Astrocyte (in vitro differentiated cells and primary cell): ENCODE measurements at regions not wholly inside any gene's neighbourhood (a gene's known extent, or its start where the extent isn't known, plus 50 kb on each side); places are given as distances from the start of the nearest gene placed in this dataset.

Experiments used
- DNase-seq: peaks from one replicate; pipeline ENCODE4 v3.0.0-alpha.2; 2010; ENCODE audit warnings: low read depth
- FAIRE-seq: peaks from 2 replicates; lab custom pipeline; 2011; peaks lifted over from hg19 to GRCh38; lab: Jason Lieb, UNC
- H2AFZ ChIP-seq: 2 replicates; pipeline ENCODE4 v1.6.0; 2012; ENCODE audit warnings: low read depth, low read length, inconsistent platforms
- H3K27ac ChIP-seq: 2 replicates; pipeline ENCODE4 v1.5.1; 2011; ENCODE audit warnings: low read depth, low read length, inconsistent platforms
- H3K27me3 ChIP-seq: 2 replicates; pipeline ENCODE4 v1.6.0; 2011; ENCODE audit warnings: low read length, inconsistent platforms; ENCODE audit not compliant: insufficient read depth
- H3K36me3 ChIP-seq: 2 replicates; pipeline ENCODE4 v1.5.1; 2011; ENCODE audit warnings: low read length, inconsistent platforms; ENCODE audit not compliant: insufficient read depth
- H3K4me1 ChIP-seq: 2 replicates; pipeline ENCODE4 v1.5.1; 2011; ENCODE audit warnings: low read length, inconsistent platforms; ENCODE audit not compliant: insufficient read depth
- H3K4me2 ChIP-seq: 2 replicates; pipeline ENCODE4 v1.6.0; 2012; ENCODE audit warnings: low read length, inconsistent platforms
- H3K4me3 ChIP-seq: 2 replicates; pipeline ENCODE4 v1.5.1; 2011; ENCODE audit warnings: low read depth, mild to moderate bottlenecking, low read length, inconsistent platforms; ENCODE audit not compliant: insufficient read depth
- H3K79me2 ChIP-seq: 2 replicates; pipeline ENCODE4 v1.6.0; 2012; ENCODE audit warnings: mild to moderate bottlenecking, low read length, inconsistent platforms; ENCODE audit not compliant: insufficient read depth
- H3K9ac ChIP-seq: 2 replicates; pipeline ENCODE4 v1.6.0; 2012; ENCODE audit warnings: mild to moderate bottlenecking, low read length, inconsistent platforms
- H3K9me3 ChIP-seq: 2 replicates; pipeline ENCODE4 v1.5.1; 2012; ENCODE audit warnings: low read depth, mild to moderate bottlenecking, low read length, inconsistent platforms; ENCODE audit not compliant: insufficient read depth
- H4K20me1 ChIP-seq: 2 replicates; pipeline ENCODE4 v1.6.0; 2012; ENCODE audit warnings: low read length, inconsistent platforms; ENCODE audit not compliant: insufficient read depth
- H3K27ac Mint-ChIP-seq: one replicate; pipeline ENCODE4 v1.8.0; 2021; ENCODE audit warnings: mild to moderate bottlenecking, mixed read lengths; ENCODE audit not compliant: unreplicated experiment
- H3K27me3 Mint-ChIP-seq: one replicate; pipeline ENCODE4 v1.8.0; 2021; ENCODE audit warnings: low read depth, mixed read lengths; ENCODE audit not compliant: unreplicated experiment
- H3K36me3 Mint-ChIP-seq: one replicate; pipeline ENCODE4 v1.8.0; 2021; ENCODE audit warnings: low read depth, mixed read lengths; ENCODE audit not compliant: unreplicated experiment
- H3K4me1 Mint-ChIP-seq: one replicate; pipeline ENCODE4 v1.8.0; 2021; ENCODE audit warnings: low read depth, mixed read lengths; ENCODE audit not compliant: unreplicated experiment
- H3K4me3 Mint-ChIP-seq: one replicate; pipeline ENCODE4 v1.8.0; 2021; ENCODE audit warnings: mild to moderate bottlenecking, moderate library complexity, mixed read lengths; ENCODE audit not compliant: unreplicated experiment
- H3K9me3 Mint-ChIP-seq: one replicate; pipeline ENCODE4 v1.8.0; 2021; ENCODE audit warnings: mild to moderate bottlenecking, mixed read lengths; ENCODE audit not compliant: unreplicated experiment
- EZH2 ChIP-seq: IDR thresholded peaks from 2 replicates; pipeline ENCODE4 v1.6.1; 2012; ENCODE audit warnings: mild to moderate bottlenecking, low read length, inconsistent platforms; ENCODE audit not compliant: insufficient read depth
- TF ChIP-seq, protein P1 (sequence below): IDR thresholded peaks from 2 replicates; pipeline ENCODE4 v1.5.1; 2011; ENCODE audit warnings: low read depth, mild to moderate bottlenecking, inconsistent platforms, low read length, moderate library complexity; ENCODE audit not compliant: insufficient read depth

GRCh38 chr1:188251036-188251435 is 1422.3 kb downstream of the PLA2G4A start:
- Histone ChIP-seq H3K27ac (no peak overlapping the region), H3K9ac (no peak overlapping the region), H2AFZ (no peak overlapping the region), H3K79me2 (no peaks in the 10 kb centered on the region), H3K36me3 (no peaks in the 10 kb centered on the region), H3K4me3 (no peak overlapping the region), H4K20me1 (no peaks in the 10 kb centered on the region), H3K27me3 (no peaks in the 10 kb centered on the region), H3K4me2 (no peak overlapping the region), H3K4me1 (no peaks in the 10 kb centered on the region), H3K9me3 (no peaks in the 10 kb centered on the region)
- H3K27me3 Mint-ChIP-seq: no peaks in the 10 kb centered on the region
- H3K4me1 Mint-ChIP-seq: peaks cover 3% of the 10 kb centered on the region
- no peaks in the 10 kb centered on the region for H3K9me3 Mint-ChIP-seq
- no peak for TF ChIP-seq EZH2
- TF ChIP-seq, protein P1, sequence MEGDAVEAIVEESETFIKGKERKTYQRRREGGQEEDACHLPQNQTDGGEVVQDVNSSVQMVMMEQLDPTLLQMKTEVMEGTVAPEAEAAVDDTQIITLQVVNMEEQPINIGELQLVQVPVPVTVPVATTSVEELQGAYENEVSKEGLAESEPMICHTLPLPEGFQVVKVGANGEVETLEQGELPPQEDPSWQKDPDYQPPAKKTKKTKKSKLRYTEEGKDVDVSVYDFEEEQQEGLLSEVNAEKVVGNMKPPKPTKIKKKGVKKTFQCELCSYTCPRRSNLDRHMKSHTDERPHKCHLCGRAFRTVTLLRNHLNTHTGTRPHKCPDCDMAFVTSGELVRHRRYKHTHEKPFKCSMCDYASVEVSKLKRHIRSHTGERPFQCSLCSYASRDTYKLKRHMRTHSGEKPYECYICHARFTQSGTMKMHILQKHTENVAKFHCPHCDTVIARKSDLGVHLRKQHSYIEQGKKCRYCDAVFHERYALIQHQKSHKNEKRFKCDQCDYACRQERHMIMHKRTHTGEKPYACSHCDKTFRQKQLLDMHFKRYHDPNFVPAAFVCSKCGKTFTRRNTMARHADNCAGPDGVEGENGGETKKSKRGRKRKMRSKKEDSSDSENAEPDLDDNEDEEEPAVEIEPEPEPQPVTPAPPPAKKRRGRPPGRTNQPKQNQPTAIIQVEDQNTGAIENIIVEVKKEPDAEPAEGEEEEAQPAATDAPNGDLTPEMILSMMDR: no peak
- H3K4me3 Mint-ChIP-seq: no peak overlapping the region
- no peak for FAIRE-seq
- no peak for DNase-seq
- H3K27ac Mint-ChIP-seq: no peak overlapping the region
- no peaks in the 10 kb centered on the region for H3K36me3 Mint-ChIP-seq

GRCh38 chr1:188261849-188262248 is 1433.1 kb downstream of the PLA2G4A start:
- Histone ChIP-seq H3K9me3 (no peaks in the 10 kb centered on the region), H3K27me3 (no peaks in the 10 kb centered on the region), H4K20me1 (no peaks in the 10 kb centered on the region), H3K9ac (no peak overlapping the region), H2AFZ (no peak overlapping the region), H3K36me3 (no peaks in the 10 kb centered on the region), H3K4me1 (no peaks in the 10 kb centered on the region), H3K27ac (no peak overlapping the region), H3K4me2 (no peak overlapping the region), H3K4me3 (no peak overlapping the region), H3K79me2 (no peaks in the 10 kb centered on the region)
- Mint-ChIP-seq H3K27ac (no peak overlapping the region), H3K27me3 (no peaks in the 10 kb centered on the region), H3K36me3 (no peaks in the 10 kb centered on the region), H3K4me1 (no peaks in the 10 kb centered on the region), H3K4me3 (no peak overlapping the region), H3K9me3 (peaks cover 14% of the 10 kb centered on the region)
- DNase-seq (no peak), FAIRE-seq (no peak)
- no peak for TF ChIP-seq EZH2
- TF ChIP-seq, protein P1: no peak

DNA sequence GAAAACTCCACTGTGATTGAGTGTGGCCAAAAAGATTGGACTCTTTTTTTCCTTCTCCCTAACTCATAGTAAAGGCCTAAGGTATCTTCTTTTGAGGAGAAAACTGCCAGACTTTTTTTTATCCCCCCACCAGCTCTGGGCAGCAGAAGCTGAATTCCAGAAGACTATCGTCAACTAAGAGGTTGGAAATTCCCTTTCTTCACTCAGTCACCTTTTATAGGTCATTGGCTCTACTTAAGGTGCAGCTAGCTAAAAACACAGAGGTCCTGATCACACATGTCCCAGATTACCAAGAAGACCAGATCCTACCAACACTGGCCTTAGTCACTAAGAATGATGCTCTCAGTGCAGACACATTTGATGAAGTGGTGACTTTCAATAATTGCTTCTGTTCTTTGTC is 1441.2 kb downstream of the PLA2G4A start:
- Histone ChIP-seq H2AFZ (no peak overlapping the region), H3K9me3 (no peaks in the 10 kb centered on the region), H3K4me2 (no peak overlapping the region), H4K20me1 (no peaks in the 10 kb centered on the region), H3K27ac (no peak overlapping the region), H3K4me1 (no peaks in the 10 kb centered on the region), H3K27me3 (no peaks in the 10 kb centered on the region), H3K4me3 (no peak overlapping the region), H3K79me2 (no peaks in the 10 kb centered on the region), H3K9ac (no peak overlapping the region), H3K36me3 (no peaks in the 10 kb centered on the region)
- H3K27ac Mint-ChIP-seq: no peak overlapping the region
- TF ChIP-seq, protein P1: no peak
- TF ChIP-seq EZH2: no peak
- H3K36me3 Mint-ChIP-seq: no peaks in the 10 kb centered on the region
- H3K9me3 Mint-ChIP-seq: peaks cover 3% of the 10 kb centered on the region
- H3K27me3 Mint-ChIP-seq: no peaks in the 10 kb centered on the region
- FAIRE-seq (no peak), DNase-seq (peak; percentile 3)
- H3K4me1 Mint-ChIP-seq: peaks cover 3% of the 10 kb centered on the region
- H3K4me3 Mint-ChIP-seq: no peak overlapping the region
